ENCODE measurements at regions not wholly inside any gene's neighbourhood (a gene's known extent, or its start where the extent isn't known, plus 50 kb on each side); places are given as distances from the start of the nearest gene placed in this dataset.
"Not testable (repeated sequence)": the region's sequence is repeated elsewhere in the genome, so short reads cannot be mapped to it uniquely, and the experiment has no call there.

DNA sequence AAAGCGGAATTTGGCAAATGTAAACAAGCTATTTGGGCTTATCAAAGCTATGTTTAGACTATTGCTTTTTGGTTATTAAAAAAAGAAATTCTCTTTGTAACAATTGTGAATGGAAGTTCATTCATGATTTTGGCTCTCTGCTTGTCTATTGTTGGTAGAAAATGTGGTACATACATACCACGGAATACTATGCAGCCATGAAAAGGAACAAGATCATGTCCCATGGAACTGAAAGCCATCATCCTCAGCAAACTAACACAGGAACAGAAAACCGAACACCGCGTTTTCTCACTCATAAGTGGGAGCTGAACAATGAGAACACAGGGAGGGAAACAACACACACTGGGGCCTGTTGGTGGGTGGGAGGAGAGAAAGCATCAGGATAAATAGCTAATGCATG, 465.4 kb downstream of the SETD4 start:
- in situ Hi-C loops (cut with HindIII; ENCODE audit: low pct_unique_long_range_greater_than_20kb, low sequenced_read_pairs) = no loop called here
- DNase-seq (ENCODE audit: low read depth in 1 of 2, low spot score in 1 of 2) = no peak
- TF ChIP-seq JUND (IDR thresholded peaks at IDR 0.05; ENCODE audit: low read depth) = no peak

DNA sequence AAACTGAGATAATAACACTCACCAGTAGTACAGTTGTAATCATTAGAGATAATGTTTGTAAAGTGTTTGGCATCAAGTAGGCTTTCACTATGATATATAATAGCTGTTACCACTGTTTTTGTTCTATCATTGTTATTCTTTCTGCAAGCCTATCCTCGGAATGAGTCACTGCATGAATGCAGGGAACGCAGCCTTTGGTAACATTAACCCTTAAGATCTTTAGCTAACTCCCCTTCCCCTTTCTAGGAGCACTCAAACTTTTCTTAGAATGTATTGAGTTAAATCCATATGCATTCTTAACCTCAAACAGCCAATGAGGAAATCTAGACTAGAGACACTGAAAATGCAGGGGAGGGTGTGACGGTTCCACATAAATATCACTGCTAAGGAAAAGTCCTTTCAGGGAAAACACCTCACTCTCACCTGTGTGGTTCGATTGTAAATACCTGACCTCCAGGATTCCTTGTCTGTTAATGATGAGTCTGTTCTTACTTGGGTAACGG, 467.3 kb downstream of the SETD4 start:
- no peak for TF ChIP-seq JUND (IDR thresholded peaks at IDR 0.05; ENCODE audit: low read depth)
- in situ Hi-C loops (cut with HindIII; ENCODE audit: low pct_unique_long_range_greater_than_20kb, low sequenced_read_pairs) = no loop called here
- DNase-seq (ENCODE audit: low read depth in 1 of 2, low spot score in 1 of 2) = no peak

GRCh38 chr21:35590284-35590683, 470.0 kb downstream of the SETD4 start:
- DNase-seq (ENCODE audit: low read depth in 1 of 2, low spot score in 1 of 2) = not testable (repeated sequence)

DNA sequence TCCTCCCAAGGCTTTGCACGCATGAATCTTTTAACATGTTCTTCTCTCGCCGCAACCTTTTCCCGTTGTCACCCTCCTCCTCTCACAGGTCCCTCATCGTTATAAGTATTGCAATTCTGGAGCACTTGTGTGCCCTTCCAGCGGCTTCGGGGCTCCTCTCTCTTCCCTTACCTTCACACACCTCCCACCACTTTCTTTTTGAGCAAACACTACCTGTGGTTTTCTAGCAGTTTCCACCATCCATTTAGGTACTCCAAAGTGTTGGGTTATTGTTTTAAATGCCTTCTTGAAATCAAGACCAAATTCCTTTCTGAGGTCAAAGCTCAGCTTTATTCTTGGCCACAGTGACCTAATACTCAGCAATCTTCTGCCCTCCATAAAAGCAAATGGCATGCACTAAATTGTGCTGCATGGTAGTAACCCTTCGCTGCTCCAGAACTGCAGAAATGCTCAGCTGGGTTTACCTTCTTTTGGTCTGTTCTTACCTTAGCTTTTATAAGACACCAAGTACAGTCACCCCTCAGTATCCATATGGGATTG, 472.4 kb downstream of the SETD4 start:
- no peak for DNase-seq (ENCODE audit: low read depth in 1 of 2, low spot score in 1 of 2)
- in situ Hi-C loops (cut with HindIII; ENCODE audit: low pct_unique_long_range_greater_than_20kb, low sequenced_read_pairs) = no loop called here
- no peak for TF ChIP-seq JUND (IDR thresholded peaks at IDR 0.05; ENCODE audit: low read depth)

More at GRCh38 chr21:35590284-35590683, 470.0 kb downstream of the SETD4 start:
- in situ Hi-C loops (cut with HindIII; ENCODE audit: low pct_unique_long_range_greater_than_20kb, low sequenced_read_pairs) = not testable (repeated sequence)

GRCh38 chr21:35586305-35586704, 474.0 kb downstream of the SETD4 start:
- no peak for DNase-seq (ENCODE audit: low read depth in 1 of 2, low spot score in 1 of 2)
- in situ Hi-C loops (cut with HindIII; ENCODE audit: low pct_unique_long_range_greater_than_20kb, low sequenced_read_pairs) = no loop called here
- no peak for TF ChIP-seq JUND (IDR thresholded peaks at IDR 0.05; ENCODE audit: low read depth)

DNA sequence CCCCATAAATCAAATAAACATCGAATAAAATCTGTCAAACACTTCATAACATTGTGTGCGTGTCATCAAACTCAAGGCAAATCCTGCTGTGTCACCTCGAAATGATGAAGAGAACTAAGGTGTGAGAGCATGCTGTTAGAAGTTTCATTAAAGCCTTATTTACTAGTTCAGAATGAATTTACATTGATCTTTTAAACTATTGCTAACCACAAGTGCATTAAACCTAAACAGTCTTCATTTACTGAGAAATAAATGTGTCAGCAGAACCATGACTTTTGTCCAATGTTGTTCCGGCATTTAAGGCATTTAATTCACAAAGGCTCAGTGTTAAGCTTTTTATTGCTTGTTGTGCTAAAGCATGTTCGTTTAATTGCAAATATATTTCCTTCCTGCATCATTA, 474.4 kb downstream of the SETD4 start:
- in situ Hi-C loops (cut with HindIII; ENCODE audit: low pct_unique_long_range_greater_than_20kb, low sequenced_read_pairs) = no loop called here
- no peak for TF ChIP-seq JUND (IDR thresholded peaks at IDR 0.05; ENCODE audit: low read depth)
- no peak for DNase-seq (ENCODE audit: low read depth in 1 of 2, low spot score in 1 of 2)

DNA sequence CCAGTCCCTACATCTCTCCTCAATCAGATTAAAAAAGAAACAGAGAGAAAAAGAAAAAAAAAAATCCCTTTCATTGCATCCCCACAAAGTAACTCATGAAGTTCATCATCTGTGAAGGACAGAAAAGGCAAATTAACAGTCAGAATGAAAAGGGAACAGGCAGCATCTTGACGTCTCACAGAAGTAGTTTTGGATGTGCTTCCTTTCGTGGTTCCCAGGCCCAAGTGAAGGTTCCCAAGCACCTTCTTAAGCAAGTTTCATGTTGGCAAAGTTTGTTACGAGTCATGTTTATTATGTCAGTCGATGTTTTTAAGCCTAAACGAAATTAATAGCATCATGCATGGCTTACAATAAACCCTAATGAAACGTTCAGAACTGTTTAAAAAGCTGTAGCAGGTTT, 475.2 kb downstream of the SETD4 start:
- DNase-seq (ENCODE audit: low read depth in 1 of 2, low spot score in 1 of 2) = no peak
- TF ChIP-seq JUND (IDR thresholded peaks at IDR 0.05; ENCODE audit: low read depth) = no peak
- in situ Hi-C loops (cut with HindIII; ENCODE audit: low pct_unique_long_range_greater_than_20kb, low sequenced_read_pairs) = no loop called here

- TF ChIP-seq JUND (IDR thresholded peaks at IDR 0.05; ENCODE audit: low read depth) = no peak
Measured at GRCh38 chr21:35583566-35584216, 476.6 kb downstream of the SETD4 start.

GRCh38 chr21:35582731-35583130, 477.6 kb downstream of the SETD4 start:
- no peak for DNase-seq (ENCODE audit: low read depth in 1 of 2, low spot score in 1 of 2)
- in situ Hi-C loops (cut with HindIII; ENCODE audit: low pct_unique_long_range_greater_than_20kb, low sequenced_read_pairs) = no loop called here
- no peak for TF ChIP-seq JUND (IDR thresholded peaks at IDR 0.05; ENCODE audit: low read depth)

More at GRCh38 chr21:35583566-35584216, 476.6 kb downstream of the SETD4 start:
- in situ Hi-C loops (cut with HindIII; ENCODE audit: low pct_unique_long_range_greater_than_20kb, low sequenced_read_pairs) = no loop called here
- DNase-seq (ENCODE audit: low read depth in 1 of 2, low spot score in 1 of 2) = no peak

GRCh38 chr21:35581640-35582039, 478.7 kb downstream of the SETD4 start:
- in situ Hi-C loops (cut with HindIII; ENCODE audit: low pct_unique_long_range_greater_than_20kb, low sequenced_read_pairs) = no loop called here
- no peak for TF ChIP-seq JUND (IDR thresholded peaks at IDR 0.05; ENCODE audit: low read depth)
- no peak for DNase-seq (ENCODE audit: low read depth in 1 of 2, low spot score in 1 of 2)

DNA sequence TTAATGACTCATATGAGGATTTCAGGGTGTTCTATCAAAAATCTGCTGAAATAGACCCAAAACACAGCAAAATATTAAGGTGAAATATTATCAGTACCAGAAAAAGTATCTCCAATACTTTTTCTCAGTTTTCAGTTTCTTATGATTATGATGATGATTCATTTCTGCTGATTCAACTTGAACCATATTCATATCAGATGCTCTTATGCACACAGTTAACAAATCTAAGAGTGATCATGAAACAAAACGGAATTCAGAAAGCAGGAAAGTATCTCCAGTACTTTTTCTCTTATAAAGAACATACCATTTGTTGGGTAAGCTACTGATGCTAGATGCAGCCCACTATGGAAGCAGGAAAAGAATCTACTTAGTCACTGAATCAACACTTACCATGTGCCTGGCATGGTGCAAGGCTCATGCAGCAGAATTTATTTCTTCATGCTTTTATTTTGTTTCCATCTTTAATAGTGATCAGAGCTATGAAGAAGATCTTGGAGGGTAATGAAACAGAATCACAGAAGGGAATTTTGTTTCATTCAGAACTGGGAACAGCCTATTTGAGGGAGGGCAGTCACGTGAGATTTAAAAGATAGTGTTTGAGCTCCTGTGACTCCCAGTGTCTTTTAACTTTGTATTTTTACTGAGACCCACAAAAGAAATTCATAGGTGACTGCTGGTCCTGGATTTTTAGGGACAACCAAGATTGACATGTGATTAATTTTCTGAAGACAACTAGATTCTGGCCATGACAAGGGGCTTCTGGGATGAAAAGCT, 480.6 kb downstream of the SETD4 start:
- in situ Hi-C loops (cut with HindIII; ENCODE audit: low pct_unique_long_range_greater_than_20kb, low sequenced_read_pairs) = no loop called here
- TF ChIP-seq JUND (IDR thresholded peaks at IDR 0.05; ENCODE audit: low read depth) = no peak
- no peak for DNase-seq (ENCODE audit: low read depth in 1 of 2, low spot score in 1 of 2)

DNA sequence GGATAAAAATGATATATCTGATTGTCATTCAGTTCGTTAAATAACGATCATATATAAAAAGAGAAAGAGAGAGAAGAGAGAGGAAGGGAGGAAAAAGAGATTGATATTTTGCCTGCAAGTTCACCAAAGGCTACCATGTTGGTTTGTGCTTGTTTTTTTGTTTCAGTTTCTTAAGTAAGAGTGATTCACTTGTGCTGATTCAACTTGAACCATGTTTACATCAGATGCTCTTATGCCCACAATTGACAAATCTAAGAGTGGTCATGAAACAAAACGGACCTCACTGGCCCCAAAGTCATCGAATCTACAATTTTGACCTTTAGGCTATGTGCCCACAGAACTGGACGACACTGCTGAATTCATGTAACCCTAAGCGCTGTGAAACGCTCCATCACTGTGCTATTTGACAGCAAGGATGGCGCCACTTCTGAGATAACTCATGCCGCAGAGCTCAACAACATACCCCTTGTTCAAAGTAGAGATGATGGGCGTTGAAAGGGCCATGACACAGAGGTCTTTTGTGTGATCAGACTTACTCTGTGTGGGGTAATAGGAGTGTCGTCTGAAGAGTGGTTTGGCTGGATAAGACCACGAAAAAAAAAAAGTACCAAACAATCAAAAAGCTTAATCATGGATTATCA, 481.4 kb downstream of the SETD4 start:
- no peak for TF ChIP-seq JUND (IDR thresholded peaks at IDR 0.05; ENCODE audit: low read depth)
- in situ Hi-C loops (cut with HindIII; ENCODE audit: low pct_unique_long_range_greater_than_20kb, low sequenced_read_pairs) = no loop called here
- DNase-seq (ENCODE audit: low read depth in 1 of 2, low spot score in 1 of 2) = no peak

- TF ChIP-seq JUND (IDR thresholded peaks at IDR 0.05; ENCODE audit: low read depth) = no peak
- in situ Hi-C loops (cut with HindIII; ENCODE audit: low pct_unique_long_range_greater_than_20kb, low sequenced_read_pairs) = no loop called here
- DNase-seq (ENCODE audit: low read depth in 1 of 2, low spot score in 1 of 2) = no peak
Measured at GRCh38 chr21:35578347-35578782, 482.0 kb downstream of the SETD4 start.

All from T47D (cell line).